ENCODE measurements at regions not wholly inside any gene's neighbourhood (a gene's known extent, or its start where the extent isn't known, plus 50 kb on each side); places are given as distances from the start of the nearest gene placed in this dataset.

GRCh38 chr16:73252446-73252845, 204.5 kb upstream of the ZFHX3 start:
- TF ChIP-seq CTCF (IDR thresholded peaks at IDR 0.05) (no peak), POLR2A (IDR thresholded peaks at IDR 0.05) (no peak)

All from right lobe of liver (tissue), 4 donors.